Caki2 (cell line): ENCODE measurements at regions not wholly inside any gene's neighbourhood (a gene's known extent, or its start where the extent isn't known, plus 50 kb on each side); places are given as distances from the start of the nearest gene placed in this dataset.

Source experiments
- DNase-seq: peaks from one replicate; pipeline ENCODE4 v3.0.0-alpha.2; 2015; ENCODE audit warnings: low read depth
- in situ Hi-C: cut with HindIII; loops from 2 replicates; pipeline ENCODE4 v1.10.0; 2016; ENCODE audit warnings: low sequenced_read_pairs, low pct_unique_long_range_greater_than_20kb, mixed read lengths

- in situ Hi-C loops = no loop called here
These were observed 60.2 kb upstream of the TMEM244 start for GRCh38 chr6:129921169-129921817.

GRCh38 chr6:129920103-129920798 lies 59.1 kb upstream of the TMEM244 start:
- in situ Hi-C loops = no loop called here
- no peak for DNase-seq

More at GRCh38 chr6:129921169-129921817, 60.2 kb upstream of the TMEM244 start:
- DNase-seq = no peak

GRCh38 chr6:129911732-129912131 lies 50.6 kb upstream of the TMEM244 start:
- in situ Hi-C loops = no loop called here
- DNase-seq = no peak
